HG03139 (cell line): ENCODE measurements at regions not wholly inside any gene's neighbourhood (a gene's known extent, or its start where the extent isn't known, plus 50 kb on each side); places are given as distances from the start of the nearest gene placed in this dataset.
"Not testable (repeated sequence)": the region's sequence is repeated elsewhere in the genome, so short reads cannot be mapped to it uniquely, and the experiment has no call there.

Experiments
- ATAC-seq: cut with Tn5 transposase; IDR thresholded peaks from one replicate; pipeline ENCODE4 v1.9.1; 2021; ENCODE audit not compliant: unreplicated experiment

DNA sequence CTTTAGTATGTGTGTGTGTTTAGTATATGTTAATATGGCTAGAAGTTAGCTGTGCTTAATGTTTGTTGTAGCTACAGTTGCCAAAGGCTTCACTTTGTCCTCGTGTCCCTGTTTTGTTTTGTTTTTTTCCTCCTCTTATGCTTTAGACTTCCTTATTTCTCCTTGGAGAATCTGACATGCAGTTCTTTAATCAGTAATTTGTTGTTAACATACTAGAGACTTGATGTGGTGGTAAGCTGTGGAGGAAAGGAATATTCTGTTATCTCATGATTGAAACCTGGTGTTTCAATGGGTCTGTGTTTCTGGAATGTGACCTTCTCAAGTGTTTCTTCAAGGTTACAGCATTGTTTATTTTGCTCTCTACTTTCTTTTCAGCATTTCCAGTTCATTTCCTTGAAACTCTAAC, 515.6 kb upstream of the ST8SIA4 start:
- no peak for ATAC-seq

DNA sequence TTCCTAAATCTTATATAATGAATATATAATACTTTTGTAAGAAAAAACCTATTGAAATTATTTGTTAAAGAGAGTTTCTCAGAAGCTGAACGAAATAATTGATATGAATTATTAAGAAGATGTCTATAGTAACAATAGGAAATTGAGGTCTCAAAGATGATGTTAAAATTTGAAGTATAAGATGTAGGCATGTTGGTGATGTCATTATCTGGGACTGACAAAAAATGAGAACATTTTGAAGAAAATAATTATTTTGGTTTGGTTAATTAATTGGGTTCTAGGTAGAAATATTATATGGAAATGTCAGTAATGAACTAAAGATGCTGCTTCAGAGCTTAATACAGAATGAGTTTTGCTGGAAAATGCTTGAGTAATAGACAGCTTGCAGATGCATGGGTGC, 501.4 kb upstream of the ST8SIA4 start:
- ATAC-seq, result no peak

DNA sequence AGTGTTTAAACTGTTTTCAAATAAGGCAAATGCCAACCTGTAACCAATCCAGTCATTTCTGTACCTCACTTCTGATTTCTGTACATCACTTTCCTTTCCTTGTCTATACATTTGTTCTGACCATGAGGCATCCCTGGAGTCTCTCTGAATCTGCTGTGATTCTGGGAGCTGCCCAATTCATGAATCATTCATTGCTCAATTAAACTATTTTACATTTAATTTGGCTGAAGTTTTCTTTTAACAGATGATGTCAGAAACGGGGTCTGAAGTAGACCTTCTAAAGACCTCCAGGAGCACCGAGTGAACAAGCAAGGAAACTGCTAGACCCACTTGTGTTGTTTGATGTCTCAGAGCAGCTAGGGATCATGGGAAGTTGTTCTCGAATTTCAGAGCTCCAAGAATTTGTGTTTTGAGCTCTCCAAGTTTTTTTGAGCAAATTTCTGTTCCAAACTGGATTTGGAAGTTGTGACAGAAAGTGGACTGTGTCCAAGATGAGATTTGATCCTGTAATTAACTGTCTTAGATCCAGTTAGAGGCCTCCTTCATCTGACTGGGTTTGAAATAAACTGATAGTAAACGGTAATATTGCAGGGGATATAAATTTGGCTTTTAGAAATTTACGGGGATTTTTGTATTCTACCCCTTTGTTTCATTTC, 490.8 kb upstream of the ST8SIA4 start:
- ATAC-seq, result no peak

DNA sequence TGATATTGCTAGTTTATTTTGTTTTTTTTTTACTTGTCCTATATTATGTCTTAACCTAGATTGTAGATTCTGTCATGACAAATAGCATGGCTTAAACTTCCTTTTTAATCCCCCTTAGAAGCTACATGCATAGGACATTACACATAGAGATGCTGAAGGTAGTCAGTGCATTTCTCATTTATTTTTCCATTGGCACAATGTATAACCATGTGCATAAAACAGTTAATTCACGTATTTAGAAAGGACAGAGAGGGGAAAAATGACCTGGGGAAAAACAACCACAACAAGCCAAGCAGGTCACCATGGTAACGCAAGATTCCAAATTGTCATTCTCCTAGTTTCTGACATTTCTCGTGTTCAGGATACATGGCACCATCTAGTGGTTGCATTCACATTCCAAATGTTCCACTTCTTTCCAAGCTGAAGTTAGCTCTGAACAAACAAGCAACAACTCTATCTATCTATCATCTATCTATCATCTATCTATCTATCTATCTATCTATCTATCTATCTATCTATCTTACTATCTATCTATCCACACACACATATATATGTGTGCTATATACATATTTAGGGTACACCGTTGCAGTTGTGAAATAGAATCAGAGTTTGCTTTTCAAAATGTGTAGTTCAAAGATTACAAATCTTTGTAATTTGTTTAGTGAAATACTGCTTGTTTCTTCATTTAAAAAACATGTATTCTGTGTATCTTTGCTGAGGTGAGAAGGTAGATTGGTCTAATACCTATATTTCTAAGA, 487.2 kb upstream of the ST8SIA4 start:
- no peak for ATAC-seq

DNA sequence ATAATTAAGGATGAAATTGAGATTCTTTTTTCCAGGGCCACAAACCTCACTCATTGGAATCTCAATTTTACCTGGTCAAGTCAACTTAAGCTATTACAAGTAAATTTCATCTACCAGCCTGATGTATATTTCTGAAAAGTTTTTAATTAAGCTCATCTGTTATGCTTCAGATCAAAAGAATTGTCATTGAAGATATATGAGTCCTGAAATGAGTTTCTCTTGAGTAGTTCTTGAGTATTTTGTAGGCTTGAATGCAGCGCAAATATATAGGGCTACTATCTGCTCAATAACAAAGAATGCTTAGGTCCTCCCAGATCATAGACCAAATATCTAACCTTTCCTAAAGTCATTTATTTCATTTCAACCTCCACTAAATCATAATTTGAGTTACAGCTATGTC, 482.2 kb upstream of the ST8SIA4 start:
- no peak for ATAC-seq

DNA sequence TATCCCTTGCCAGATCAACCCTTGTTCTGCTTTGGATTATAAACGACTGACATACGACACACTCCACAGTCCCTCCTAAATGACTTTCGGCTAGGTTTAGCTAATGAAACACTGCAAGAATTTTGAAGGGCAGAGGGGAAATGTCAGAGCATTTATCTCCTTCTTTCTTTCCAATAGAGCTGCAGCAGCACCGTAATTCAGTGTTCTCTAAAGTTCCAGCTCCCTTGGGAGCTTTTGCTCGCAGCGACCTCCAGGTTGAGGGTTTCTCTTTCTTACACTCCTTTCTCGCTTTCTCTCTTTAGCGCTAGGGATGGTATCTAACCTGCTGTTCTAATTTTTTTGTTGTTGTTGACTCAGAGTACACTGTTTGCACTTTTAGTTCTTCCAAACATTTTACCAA, 467.1 kb upstream of the ST8SIA4 start:
- no peak for ATAC-seq

DNA sequence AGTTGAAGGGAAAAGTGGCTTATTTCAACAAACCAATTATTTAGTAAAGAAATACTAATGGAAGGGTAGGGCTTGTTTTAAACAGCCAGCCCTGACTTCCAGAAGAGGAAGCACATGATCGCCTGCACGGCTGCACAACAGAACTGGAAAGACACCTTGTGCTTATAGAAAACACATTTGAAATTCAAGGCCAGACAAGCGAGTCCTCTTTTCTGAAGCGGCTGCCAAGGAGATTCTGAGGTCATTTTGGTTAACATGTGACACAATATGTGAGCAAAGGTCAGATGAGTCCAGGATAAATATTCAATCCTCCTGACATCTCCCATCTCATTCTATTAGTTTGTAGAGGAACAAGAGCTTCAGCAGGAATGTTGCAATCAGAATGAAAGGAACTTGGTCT, 461.4 kb upstream of the ST8SIA4 start:
- ATAC-seq, result no peak

DNA sequence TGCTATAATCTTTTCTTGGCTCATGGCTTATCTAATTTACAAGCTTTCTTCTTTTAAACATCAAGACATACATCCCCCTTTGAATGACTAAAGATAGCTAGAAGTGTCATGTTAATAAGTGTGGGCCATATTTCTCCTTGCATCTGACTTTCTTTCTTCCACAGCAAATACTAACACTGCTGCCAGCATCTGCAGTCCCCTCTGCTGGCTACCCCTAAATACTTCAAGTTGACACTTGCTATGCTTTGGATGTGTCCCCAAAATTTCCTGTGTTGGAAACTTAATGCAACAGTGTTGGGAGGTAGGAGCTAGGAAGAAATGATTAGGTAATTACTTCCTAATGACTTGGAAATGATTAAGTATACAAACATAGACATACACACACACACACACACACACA, 459.0 kb upstream of the ST8SIA4 start:
- ATAC-seq, result no peak

DNA sequence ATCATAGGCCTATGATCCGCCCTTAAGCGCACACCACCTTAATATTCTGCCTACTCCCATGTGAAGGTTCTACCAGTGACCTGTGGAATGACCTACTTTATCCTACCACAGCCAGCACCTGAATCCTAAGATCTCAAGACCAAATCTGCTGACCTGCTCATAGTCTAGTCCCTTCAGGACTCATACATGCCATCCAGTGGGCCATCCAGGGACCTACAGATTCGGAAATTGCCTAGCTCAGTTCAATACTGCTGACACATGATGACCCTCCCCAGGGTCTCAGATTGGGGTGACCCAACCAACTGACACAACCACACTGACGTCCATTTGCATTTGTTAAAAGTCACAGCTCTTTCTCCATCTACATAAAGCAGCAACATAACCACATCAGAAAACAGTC, 443.8 kb upstream of the ST8SIA4 start:
- peak; percentile 92 for ATAC-seq

DNA sequence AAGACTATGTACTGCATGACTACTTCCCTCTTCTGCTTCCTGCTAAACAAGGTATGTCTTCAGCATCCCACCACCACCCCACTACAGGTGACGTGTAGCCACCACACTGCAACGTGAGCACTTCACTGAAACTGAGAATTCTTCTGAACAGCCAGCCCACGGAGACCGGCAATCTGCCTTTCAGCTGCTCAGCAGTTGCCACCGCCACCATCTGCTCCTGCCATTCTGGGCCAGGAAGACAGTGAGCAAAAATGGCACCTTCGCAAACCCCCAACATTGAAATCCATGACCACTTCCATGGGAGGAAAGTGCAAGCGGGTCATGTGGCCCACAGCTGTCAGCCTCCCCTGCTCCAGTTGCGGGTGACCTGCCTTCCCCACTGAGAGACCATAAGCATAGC, 443.4 kb upstream of the ST8SIA4 start:
- no peak for ATAC-seq

DNA sequence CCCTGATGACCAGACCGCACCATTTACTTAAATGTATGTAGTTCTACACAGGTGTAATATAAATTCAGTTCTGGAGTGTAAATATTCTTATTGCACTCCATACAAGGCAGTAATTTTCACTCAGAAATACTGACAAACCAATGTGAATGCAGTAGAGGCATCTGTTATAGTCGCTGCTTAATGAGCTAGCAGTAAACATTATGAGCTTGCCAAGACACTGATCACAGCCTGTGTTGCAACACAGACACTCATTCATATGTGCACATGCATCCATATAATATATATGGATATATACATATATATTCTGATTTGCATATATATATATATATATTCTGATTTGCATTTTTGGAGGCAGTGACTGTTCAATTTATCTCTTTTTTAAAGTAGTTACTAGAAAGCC, 435.1 kb upstream of the ST8SIA4 start:
- no peak for ATAC-seq

DNA sequence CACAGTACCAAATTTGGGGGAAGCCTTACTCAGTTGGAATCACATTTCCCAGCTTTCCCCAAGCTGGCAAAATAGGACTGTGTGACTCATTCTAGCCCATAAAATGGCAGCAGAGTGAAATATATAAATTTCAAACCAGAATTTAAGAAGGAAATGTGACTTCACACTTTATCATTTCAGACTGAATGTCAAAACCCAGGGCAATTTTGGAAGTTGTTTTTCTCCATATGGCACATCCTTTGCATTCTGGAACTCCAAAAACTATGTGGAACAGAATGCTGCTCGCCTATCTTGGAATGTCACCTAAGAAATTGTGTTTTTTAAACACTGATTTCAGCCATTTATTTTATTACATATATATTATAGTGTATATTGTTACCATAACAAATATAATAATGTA, 424.7 kb upstream of the ST8SIA4 start:
- no peak for ATAC-seq

DNA sequence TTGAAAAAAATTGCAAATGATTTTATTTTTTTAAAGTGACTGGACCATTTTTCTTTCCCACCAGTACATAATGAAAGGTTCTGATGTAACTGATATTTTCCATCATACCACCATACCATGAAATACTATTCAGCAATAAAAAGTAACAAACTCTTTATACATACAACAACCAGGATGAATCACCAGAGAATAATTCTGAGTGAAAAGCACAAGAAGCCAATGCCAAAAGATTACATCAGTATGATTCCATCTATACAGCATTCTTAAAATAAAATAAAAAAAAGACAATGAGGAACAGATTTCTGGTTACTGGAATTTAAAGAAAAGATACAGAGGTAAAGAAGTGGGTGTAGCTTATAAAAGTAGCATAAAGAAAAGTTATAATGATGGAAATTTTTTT, 423.7 kb upstream of the ST8SIA4 start:
- no peak for ATAC-seq

DNA sequence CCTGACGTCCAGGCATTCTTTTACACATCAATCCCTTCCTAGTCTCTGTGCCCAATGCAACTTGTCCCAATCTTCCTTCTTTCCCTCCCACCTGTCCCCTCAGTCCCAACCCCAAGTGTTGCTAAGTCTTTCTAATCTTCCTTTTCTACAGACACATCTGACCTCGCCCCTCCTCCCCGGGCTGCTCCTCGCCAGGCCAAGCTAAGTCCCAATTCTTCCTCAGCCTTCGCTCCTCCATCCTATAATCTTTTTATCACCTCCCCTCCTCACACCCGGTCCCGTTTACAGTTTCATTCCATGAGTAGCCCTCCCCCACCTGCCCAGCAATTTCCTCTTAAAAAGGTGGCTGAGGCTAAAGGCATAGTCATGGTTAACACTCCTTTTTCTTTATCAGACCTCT, 413.3 kb upstream of the ST8SIA4 start:
- ATAC-seq, result not testable (repeated sequence)

DNA sequence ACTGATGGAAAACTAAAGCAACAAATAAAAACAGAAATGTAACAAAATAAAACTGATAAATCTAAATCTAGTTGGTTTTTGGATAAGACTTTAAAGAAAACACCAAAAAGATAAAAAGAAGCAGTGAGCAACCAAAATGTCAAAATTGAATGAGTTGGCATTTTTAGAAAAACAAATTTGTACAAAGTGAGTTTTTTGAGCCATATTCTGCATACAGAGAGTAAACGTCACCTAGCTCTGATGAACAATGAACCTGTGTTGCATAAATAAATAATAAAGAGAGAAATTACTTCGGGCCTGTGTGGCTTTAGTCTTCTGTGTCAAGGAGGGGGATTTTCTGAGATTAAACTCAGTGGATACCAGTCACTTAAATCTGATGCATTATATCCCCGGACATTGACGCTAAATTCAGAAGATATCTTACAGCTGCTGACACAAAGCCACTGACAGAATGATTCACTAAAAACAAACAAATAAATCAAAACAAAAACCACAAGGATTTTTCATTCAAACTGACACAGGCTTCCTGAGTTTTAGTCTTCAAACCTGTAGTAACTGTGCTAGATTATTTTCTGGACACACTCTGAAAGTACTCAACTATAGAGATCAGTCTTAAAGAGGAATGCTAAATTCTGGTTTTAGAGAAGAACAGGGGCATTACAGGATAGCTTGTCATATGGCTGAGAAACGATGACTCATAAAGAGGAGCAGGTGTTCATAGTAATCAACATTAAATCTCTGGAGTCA, 403.5 kb upstream of the ST8SIA4 start:
- no peak for ATAC-seq

DNA sequence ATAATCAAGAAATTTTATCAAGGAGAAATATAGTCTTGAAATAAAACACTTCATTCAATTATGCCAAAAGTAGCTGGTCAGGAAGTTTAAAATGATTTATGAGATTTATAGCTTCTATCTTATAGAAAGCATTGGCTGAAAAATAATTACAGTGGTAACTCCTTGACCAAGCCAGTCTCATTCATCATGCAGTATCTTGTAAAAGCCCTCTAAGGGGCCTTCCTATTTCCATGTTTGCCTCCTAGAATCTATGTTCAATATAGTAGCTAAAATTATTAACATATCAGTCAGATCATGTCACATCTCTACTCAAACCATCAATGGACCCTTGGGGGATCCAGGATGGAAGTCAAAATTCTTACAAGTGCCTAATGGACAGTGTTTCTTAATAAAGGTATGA, 393.4 kb upstream of the ST8SIA4 start:
- no peak for ATAC-seq

DNA sequence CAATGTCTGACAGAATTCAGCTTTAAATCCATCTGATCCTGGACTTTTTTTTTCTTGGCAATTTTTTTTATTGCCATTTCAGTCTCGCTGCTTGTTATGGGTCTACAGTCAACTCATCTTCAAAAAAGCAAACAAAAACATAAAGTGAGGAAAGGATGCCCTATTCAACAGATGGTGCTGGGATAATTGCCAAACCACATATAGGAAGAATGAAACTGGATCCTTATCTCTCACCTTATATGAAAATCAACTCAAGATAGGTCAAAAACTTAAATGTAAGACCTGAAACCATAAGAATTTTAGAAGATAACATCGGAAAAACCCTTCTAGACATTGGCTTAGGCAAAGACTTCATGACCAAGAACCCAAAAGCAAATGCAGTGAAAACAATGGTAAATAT, 389.1 kb upstream of the ST8SIA4 start:
- ATAC-seq, result no peak

DNA sequence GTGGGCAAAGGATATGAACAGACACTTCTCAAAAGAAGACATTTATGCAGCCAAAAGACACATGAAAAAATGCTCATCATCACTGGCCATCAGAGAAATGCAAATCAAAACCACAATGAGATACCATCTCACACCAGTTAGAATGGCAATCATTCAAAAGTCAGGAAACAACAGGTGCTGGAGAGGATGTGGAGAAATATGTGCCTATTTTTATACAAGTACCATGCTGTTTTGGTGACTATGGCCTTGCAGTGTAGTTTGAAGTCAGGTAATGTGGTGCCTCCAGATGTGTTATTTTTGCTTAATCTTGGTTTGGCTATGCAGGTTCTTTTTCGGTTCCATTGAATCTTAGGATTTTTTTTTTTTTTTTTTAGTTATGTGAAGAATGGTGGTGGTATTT, 387.7 kb upstream of the ST8SIA4 start:
- not testable (repeated sequence) for ATAC-seq

DNA sequence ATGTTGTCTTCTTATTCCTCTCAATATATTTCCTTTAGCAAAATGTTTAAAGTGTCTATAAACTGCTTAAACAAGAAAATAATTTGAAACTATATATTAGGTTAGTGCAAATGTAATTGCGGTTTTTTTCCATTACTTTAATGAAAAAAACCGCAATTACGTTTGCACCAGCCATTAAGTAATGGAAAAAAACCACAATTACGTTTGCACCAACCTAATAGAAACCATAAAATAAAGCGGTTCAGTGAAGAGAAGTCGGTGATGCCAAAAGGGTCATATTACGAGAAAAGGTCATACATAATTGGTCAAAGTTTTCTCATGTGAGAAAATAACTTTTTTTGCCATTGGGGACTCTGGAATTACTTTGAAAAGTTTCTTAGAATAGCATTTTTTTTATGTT, 385.6 kb upstream of the ST8SIA4 start:
- no peak for ATAC-seq

DNA sequence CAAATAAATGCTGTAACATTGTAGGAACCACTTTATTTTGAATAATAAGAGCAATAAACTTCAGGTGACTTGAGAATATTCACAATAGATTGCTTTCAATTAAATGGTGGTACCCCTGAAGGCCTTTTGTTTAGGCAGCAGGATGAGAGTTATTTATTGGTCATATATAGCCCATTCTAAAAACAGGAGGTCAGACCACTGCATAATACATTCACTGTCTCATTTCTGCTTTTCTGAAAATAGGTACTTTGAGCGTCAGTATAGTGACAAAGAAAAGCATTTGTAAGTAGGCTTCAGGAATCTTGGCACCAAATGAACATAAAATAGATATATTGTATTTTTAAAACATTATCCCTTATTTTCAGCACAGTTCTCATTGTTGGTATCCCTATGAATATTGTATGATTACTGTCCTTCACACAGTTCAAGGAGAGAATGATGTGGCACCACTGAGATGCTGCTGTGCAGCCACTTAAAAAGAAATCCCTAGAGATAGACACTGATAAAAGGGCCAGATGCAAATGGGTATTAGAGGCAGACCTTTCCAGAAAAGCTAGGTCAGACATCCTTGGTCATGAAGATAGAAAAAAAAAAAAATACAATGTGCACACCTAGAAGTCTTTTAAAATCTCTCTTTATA, 381.8 kb upstream of the ST8SIA4 start:
- ATAC-seq, result no peak

DNA sequence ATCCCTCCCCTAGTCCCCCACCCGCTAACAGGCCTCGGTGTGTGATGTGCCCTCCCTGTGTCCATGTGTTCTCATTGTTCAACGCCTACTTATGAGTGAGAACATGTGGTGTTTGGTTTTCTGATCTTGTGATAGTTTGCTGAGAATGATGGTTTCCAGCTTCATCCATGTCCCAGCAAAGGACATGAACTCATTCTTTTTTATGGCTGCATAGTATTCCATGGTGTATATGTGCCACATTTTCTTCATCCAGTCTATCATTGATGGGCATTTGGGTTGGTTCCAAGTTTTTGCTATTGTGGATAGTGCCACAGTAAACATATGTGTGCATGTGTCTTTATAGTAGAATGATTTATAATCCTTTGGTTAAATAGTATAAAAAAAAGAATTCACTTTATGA, 380.9 kb upstream of the ST8SIA4 start:
- not testable (repeated sequence) for ATAC-seq

DNA sequence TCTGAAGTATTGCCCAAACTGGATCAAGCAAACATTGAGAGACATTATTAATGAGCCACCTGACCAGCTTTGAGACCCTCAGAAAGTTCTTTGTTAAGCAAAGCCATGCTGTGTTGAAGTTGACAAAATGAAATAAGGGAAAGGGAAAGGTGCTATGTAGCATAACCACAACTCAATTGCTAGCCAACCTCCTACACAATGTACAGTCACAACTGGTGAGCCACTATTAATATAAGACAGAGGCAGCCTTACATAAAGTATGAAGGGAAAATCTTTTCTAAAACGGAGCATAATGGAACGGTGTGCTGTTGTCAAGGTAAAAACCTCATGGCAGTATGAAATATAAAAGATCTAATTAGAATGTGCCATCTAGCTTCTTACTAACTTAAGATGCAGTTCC, 375.8 kb upstream of the ST8SIA4 start:
- ATAC-seq, result no peak
